Sigmoid colon (tissue), 4 donors: ENCODE measurements at regions not wholly inside any gene's neighbourhood (a gene's known extent, or its start where the extent isn't known, plus 50 kb on each side); places are given as distances from the start of the nearest gene placed in this dataset.

Experiments used
- POLR2A ChIP-seq, 2 donors: fragments of 450-650 bp; IDR thresholded peaks; one replicate each; pipeline ENCODE4 v1.6.1; 2016; ENCODE audit warnings: antibody characterized with exemption in 2 of 2, mild to moderate bottlenecking in 2 of 2, moderate library complexity in 2 of 2
- POLR2AphosphoS5 ChIP-seq, 4 donors: sonication (generic); formaldehyde crosslinking; IDR thresholded peaks; one replicate each; pipeline ENCODE4 v1.6.1; 2017; ENCODE audit warnings: antibody characterized with exemption in 4 of 4
- TF ChIP-seq, protein P1 (sequence below), 4 experiments: fragments of 450-650 bp in 3 of 4; fragments of 200-600 bp in 1 of 4; IDR thresholded peaks; one replicate each; pipeline ENCODE4 v1.5.1; 2016 to 2019; ENCODE audit warnings: antibody characterized with exemption in 4 of 4, mild to moderate bottlenecking in 3 of 4, moderate library complexity in 2 of 4

DNA sequence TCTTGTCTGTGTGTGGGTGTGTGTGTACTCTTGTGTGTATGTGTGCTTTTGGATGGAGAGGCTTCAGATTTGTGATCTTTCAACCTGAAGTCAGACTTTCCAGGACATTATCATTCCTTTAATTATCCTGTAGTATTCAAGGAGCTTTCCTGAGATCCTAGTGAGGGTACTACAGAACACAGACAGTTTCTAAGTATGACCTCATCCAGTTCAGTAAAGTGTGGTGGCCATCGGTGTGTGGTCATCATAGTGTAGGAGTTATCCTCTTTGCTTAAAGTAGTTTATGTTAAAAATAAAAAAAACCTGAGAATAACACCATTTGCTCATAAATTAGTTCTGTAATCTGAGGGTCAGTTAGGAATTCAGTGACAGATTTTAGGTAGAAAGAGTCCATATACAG lies 478.0 kb upstream of the ACTBL2 start:
- TF ChIP-seq POLR2A (IDR thresholded peaks at IDR 0.05): no peak
- TF ChIP-seq, protein P1, sequence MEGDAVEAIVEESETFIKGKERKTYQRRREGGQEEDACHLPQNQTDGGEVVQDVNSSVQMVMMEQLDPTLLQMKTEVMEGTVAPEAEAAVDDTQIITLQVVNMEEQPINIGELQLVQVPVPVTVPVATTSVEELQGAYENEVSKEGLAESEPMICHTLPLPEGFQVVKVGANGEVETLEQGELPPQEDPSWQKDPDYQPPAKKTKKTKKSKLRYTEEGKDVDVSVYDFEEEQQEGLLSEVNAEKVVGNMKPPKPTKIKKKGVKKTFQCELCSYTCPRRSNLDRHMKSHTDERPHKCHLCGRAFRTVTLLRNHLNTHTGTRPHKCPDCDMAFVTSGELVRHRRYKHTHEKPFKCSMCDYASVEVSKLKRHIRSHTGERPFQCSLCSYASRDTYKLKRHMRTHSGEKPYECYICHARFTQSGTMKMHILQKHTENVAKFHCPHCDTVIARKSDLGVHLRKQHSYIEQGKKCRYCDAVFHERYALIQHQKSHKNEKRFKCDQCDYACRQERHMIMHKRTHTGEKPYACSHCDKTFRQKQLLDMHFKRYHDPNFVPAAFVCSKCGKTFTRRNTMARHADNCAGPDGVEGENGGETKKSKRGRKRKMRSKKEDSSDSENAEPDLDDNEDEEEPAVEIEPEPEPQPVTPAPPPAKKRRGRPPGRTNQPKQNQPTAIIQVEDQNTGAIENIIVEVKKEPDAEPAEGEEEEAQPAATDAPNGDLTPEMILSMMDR (IDR thresholded peaks at IDR 0.05): no peak
- TF ChIP-seq POLR2AphosphoS5 (IDR thresholded peaks at IDR 0.05): no peak
